ENCODE measurements at regions not wholly inside any gene's neighbourhood (a gene's known extent, or its start where the extent isn't known, plus 50 kb on each side); places are given as distances from the start of the nearest gene placed in this dataset.
A peak's percentile ranks its signal among the peaks of the same experiment; 100 is the strongest.

- no peak for TF ChIP-seq CTCF (IDR thresholded peaks at IDR 0.05; ENCODE audit: insufficient read depth, low read depth, low read length, missing control alignments)
- H3K4me3 ChIP-seq (ENCODE audit: low read depth, low read length): no peak overlapping the region
- no peak for DNase-seq (ENCODE audit: low read depth)
Measured at GRCh38 chr1:104874044-104874443, 1124.3 kb downstream of the AMY1C start.

- H3K4me3 ChIP-seq (ENCODE audit: low read depth, low read length): no peak overlapping the region
- TF ChIP-seq CTCF (IDR thresholded peaks at IDR 0.05; ENCODE audit: insufficient read depth, low read depth, low read length, missing control alignments): no peak
- peak; percentile 4 for DNase-seq (ENCODE audit: low read depth)
Measured at GRCh38 chr1:104878203-104878909, 1128.7 kb downstream of the AMY1C start.

GRCh38 chr1:104884939-104885338, 1135.2 kb downstream of the AMY1C start:
- DNase-seq (ENCODE audit: low read depth): no peak
- H3K4me3 ChIP-seq (ENCODE audit: low read depth, low read length): no peak overlapping the region
- no peak for TF ChIP-seq CTCF (IDR thresholded peaks at IDR 0.05; ENCODE audit: insufficient read depth, low read depth, low read length, missing control alignments)

GRCh38 chr1:104905322-104905721, 1155.6 kb downstream of the AMY1C start:
- DNase-seq (ENCODE audit: low read depth): no peak
- TF ChIP-seq CTCF (IDR thresholded peaks at IDR 0.05; ENCODE audit: insufficient read depth, low read depth, low read length, missing control alignments): no peak

GRCh38 chr1:104906141-104906540, 1156.4 kb downstream of the AMY1C start:
- no peak overlapping the region for H3K4me3 ChIP-seq (ENCODE audit: low read depth, low read length)
- no peak for TF ChIP-seq CTCF (IDR thresholded peaks at IDR 0.05; ENCODE audit: insufficient read depth, low read depth, low read length, missing control alignments)
- DNase-seq (ENCODE audit: low read depth): no peak

More at GRCh38 chr1:104905322-104905721, 1155.6 kb downstream of the AMY1C start:
- no peak overlapping the region for H3K4me3 ChIP-seq (ENCODE audit: low read depth, low read length)

GRCh38 chr1:104919188-104919587, 1169.5 kb downstream of the AMY1C start:
- DNase-seq (ENCODE audit: low read depth): no peak
- no peak for TF ChIP-seq CTCF (IDR thresholded peaks at IDR 0.05; ENCODE audit: insufficient read depth, low read depth, low read length, missing control alignments)
- no peak overlapping the region for H3K4me3 ChIP-seq (ENCODE audit: low read depth, low read length)

GRCh38 chr1:104921525-104921924, 1171.8 kb downstream of the AMY1C start:
- no peak for TF ChIP-seq CTCF (IDR thresholded peaks at IDR 0.05; ENCODE audit: insufficient read depth, low read depth, low read length, missing control alignments)
- no peak for DNase-seq (ENCODE audit: low read depth)

More at GRCh38 chr1:104921525-104921924, 1171.8 kb downstream of the AMY1C start:
- no peak overlapping the region for H3K4me3 ChIP-seq (ENCODE audit: low read depth, low read length)

Data from GM12865 (cell line).